ENCODE measurements at regions not wholly inside any gene's neighbourhood (a gene's known extent, or its start where the extent isn't known, plus 50 kb on each side); places are given as distances from the start of the nearest gene placed in this dataset.

GRCh38 chr18:71995904-71996465 lies 548.2 kb downstream of the CBLN2 start (continued):
- no peak for TF ChIP-seq ZFP90 (CRISPR knock-in tag; IDR thresholded peaks at IDR 0.05; ENCODE audit: borderline replicate concordance)
- TF ChIP-seq, protein P1, sequence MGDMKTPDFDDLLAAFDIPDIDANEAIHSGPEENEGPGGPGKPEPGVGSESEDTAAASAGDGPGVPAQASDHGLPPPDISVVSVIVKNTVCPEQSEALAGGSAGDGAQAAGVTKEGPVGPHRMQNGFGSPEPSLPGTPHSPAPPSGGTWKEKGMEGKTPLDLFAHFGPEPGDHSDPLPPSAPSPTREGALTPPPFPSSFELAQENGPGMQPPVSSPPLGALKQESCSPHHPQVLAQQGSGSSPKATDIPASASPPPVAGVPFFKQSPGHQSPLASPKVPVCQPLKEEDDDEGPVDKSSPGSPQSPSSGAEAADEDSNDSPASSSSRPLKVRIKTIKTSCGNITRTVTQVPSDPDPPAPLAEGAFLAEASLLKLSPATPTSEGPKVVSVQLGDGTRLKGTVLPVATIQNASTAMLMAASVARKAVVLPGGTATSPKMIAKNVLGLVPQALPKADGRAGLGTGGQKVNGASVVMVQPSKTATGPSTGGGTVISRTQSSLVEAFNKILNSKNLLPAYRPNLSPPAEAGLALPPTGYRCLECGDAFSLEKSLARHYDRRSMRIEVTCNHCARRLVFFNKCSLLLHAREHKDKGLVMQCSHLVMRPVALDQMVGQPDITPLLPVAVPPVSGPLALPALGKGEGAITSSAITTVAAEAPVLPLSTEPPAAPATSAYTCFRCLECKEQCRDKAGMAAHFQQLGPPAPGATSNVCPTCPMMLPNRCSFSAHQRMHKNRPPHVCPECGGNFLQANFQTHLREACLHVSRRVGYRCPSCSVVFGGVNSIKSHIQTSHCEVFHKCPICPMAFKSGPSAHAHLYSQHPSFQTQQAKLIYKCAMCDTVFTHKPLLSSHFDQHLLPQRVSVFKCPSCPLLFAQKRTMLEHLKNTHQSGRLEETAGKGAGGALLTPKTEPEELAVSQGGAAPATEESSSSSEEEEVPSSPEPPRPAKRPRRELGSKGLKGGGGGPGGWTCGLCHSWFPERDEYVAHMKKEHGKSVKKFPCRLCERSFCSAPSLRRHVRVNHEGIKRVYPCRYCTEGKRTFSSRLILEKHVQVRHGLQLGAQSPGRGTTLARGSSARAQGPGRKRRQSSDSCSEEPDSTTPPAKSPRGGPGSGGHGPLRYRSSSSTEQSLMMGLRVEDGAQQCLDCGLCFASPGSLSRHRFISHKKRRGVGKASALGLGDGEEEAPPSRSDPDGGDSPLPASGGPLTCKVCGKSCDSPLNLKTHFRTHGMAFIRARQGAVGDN (CRISPR knock-in tag; IDR thresholded peaks at IDR 0.05): no peak
- no peak for TF ChIP-seq ZNF343 (CRISPR knock-in tag; IDR thresholded peaks at IDR 0.05)

DNA sequence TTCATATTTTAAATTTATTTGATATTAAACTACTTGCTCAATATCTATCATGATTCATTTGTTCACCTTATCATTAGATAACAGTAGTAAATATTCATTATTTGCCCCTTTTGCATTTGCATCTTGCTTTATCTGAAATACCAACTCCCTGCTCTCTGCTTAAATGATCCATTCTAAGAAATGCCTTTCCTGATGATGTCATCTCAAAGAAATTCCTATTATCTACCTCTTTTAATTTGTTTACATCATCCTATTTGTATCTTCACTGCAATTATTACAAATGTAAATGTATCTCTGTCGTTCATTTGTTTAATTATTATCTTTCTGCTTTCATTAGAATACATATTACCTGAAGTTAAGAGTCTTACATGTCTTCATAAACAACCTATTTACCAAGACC lies 549.9 kb downstream of the CBLN2 start:
- H3K27me3 ChIP-seq (ENCODE audit: control insufficient read depth in 1 of 2, insufficient read depth in 2 of 2, low read length in 2 of 2): no peaks in the 10 kb centered on the region
- BruUV-seq (replicated peaks): no TSS peak
- DNase-seq (ENCODE audit: low spot score) (no peak), ATAC-seq (no peak), FAIRE-seq (no peak)
- no peak overlapping the region for H2AFZ ChIP-seq (ENCODE audit: low read length)
- no peaks in the 10 kb centered on the region for H3K9me3 ChIP-seq (ENCODE audit: low read length)
- no peak overlapping the region for H3K4me2 ChIP-seq (ENCODE audit: low read depth, low read length)
- in situ Hi-C loops (cut with HindIII; ENCODE audit: extremely low pct_ligation_motif_present, low pct_unique_long_range_greater_than_20kb): no loop called here
- no peaks in the 10 kb centered on the region for H4K20me1 ChIP-seq (ENCODE audit: insufficient read depth, low read length)
- ChIA-PET POLR2A (no interaction called here), CTCF (ENCODE audit: low intra/inter-chr PET ratio, low total read pairs) (no interaction called here)
- H3K4me3 ChIP-seq (replicated peaks in 1 of 3; ENCODE audit: insufficient read depth in 1 of 3, low read depth in 2 of 3, low read length in 3 of 3): no peak overlapping the region
- H3K4me1 ChIP-seq (ENCODE audit: insufficient read depth, low read length): peaks cover 6% of the 10 kb centered on the region; the same call in 1 of the 2 replicates
- 5% methylated on average over 1 of the region's 1 CpG for WGBS (ENCODE audit: low lambda C conversion rate)
- TF ChIP-seq ZBTB21 (CRISPR knock-in tag; IDR thresholded peaks at IDR 0.05) (no peak), NFE2L2 (IDR thresholded peaks at IDR 0.05; ENCODE audit: low read length) (no peak), PHF5A (CRISPR knock-in tag; IDR thresholded peaks at IDR 0.05; ENCODE audit: low read depth, unreplicated experiment) (no peak), ZMAT3 (CRISPR knock-in tag; conservative IDR thresholded peaks at IDR 0.05) (no peak), RELA (CRISPR knock-in tag; IDR thresholded peaks at IDR 0.05) (no peak), ARNTL (CRISPR knock-in tag; IDR thresholded peaks at IDR 0.05) (no peak), ATF7 (IDR thresholded peaks at IDR 0.05) (peak; percentile 86), ATF7 (CRISPR knock-in tag; IDR thresholded peaks at IDR 0.05) (no peak)
- no peak overlapping the region for H3K27ac ChIP-seq (ENCODE audit: extremely low read length, insufficient read depth, low read length)
- intact Hi-C loops (cut with micrococcal nuclease; ENCODE audit: unreplicated experiment): no loop called here
- no peaks in the 10 kb centered on the region for H3K79me2 ChIP-seq (ENCODE audit: insufficient read depth, low read length)
- no peaks in the 10 kb centered on the region for H3K36me3 ChIP-seq (replicated peaks in 1 of 2; ENCODE audit: control insufficient read depth in 1 of 2, insufficient read depth in 2 of 2, low read length in 2 of 2)
- H3K9ac ChIP-seq (ENCODE audit: insufficient read depth, low read depth, low read length): no peak overlapping the region

Measured in HepG2 (cell line).